ENCODE measurements at regions not wholly inside any gene's neighbourhood (a gene's known extent, or its start where the extent isn't known, plus 50 kb on each side); places are given as distances from the start of the nearest gene placed in this dataset.
A peak's percentile ranks its signal among the peaks of the same experiment; 100 is the strongest.

- TF ChIP-seq CTCF (IDR thresholded peaks at IDR 0.05; ENCODE audit: low read depth, low read length) = no peak
- DNase-seq (ENCODE audit: low read depth in 2 of 2) = no peak
- H3K4me3 ChIP-seq (replicated peaks in 1 of 2; ENCODE audit: low read depth in 2 of 2, low read length in 2 of 2) = no peak overlapping the region
These were observed 635.0 kb upstream of the ID2 start for GRCh38 chr2:8046849-8047248.

GRCh38 chr2:8049176-8049575, 632.7 kb upstream of the ID2 start:
- DNase-seq (ENCODE audit: low read depth in 2 of 2) = peak in 1 of 2 donors; percentile 7
- no peak overlapping the region for H3K4me3 ChIP-seq (replicated peaks in 1 of 2; ENCODE audit: low read depth in 2 of 2, low read length in 2 of 2)
- no peak for TF ChIP-seq CTCF (IDR thresholded peaks at IDR 0.05; ENCODE audit: low read depth, low read length)

- no peak for TF ChIP-seq CTCF (IDR thresholded peaks at IDR 0.05; ENCODE audit: low read depth, low read length)
- no peak overlapping the region for H3K4me3 ChIP-seq (replicated peaks in 1 of 2; ENCODE audit: low read depth in 2 of 2, low read length in 2 of 2)
- no peak for DNase-seq (ENCODE audit: low read depth in 2 of 2)
These were observed 631.8 kb upstream of the ID2 start for GRCh38 chr2:8049851-8050571.

DNA sequence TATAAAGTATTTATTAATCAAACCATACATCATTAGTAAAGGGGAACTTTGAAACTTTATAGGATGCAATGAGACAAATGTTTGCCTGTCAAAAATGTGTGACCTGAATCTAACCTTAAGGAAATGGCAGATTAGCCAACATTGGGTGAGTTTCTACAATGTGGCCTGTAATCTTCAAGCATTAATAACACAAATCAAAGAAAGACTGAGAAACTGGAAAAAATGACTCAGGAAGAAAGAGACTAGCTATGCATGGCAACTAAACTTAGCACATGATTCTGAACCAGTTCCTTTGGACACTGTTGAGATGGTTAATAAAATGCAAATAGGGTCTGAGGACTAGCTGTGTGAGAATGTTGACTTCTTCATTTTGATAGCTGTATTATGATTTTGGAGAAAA, 628.6 kb upstream of the ID2 start:
- no peak for DNase-seq (ENCODE audit: low read depth in 2 of 2)
- TF ChIP-seq CTCF (IDR thresholded peaks at IDR 0.05; ENCODE audit: low read depth, low read length) = no peak

DNA sequence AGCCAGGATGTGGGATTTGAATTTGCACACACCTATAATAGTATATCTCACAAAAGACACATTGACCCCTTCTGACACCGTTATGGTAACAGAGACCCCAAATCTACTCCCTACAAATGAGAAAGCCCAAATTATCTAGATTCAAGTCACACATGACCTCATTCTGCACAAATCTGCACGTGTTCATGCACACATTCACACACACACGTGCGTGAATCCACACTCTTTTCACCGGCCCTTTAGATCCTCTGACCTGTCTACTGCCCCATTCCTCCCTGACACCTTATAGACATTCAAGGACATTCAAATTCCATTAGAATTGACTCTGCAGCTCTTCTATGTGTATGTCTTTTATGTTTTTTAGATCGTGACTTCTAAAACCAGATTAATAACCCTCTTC, 627.8 kb upstream of the ID2 start:
- no peak for TF ChIP-seq CTCF (IDR thresholded peaks at IDR 0.05; ENCODE audit: low read depth, low read length)
- DNase-seq (ENCODE audit: low read depth in 2 of 2) = no peak
- H3K4me3 ChIP-seq (replicated peaks in 1 of 2; ENCODE audit: low read depth in 2 of 2, low read length in 2 of 2) = no peak overlapping the region

More for the DNA sequence above, 628.6 kb upstream of the ID2 start:
- H3K4me3 ChIP-seq (replicated peaks in 1 of 2; ENCODE audit: low read depth in 2 of 2, low read length in 2 of 2) = no peak overlapping the region

- no peak for TF ChIP-seq CTCF (IDR thresholded peaks at IDR 0.05; ENCODE audit: low read depth, low read length)
- H3K4me3 ChIP-seq (replicated peaks in 1 of 2; ENCODE audit: low read depth in 2 of 2, low read length in 2 of 2) = no peak overlapping the region
- no peak for DNase-seq (ENCODE audit: low read depth in 2 of 2)
These were observed 623.2 kb upstream of the ID2 start for GRCh38 chr2:8058652-8059051.

- DNase-seq (ENCODE audit: low read depth in 2 of 2) = no peak
- no peak for TF ChIP-seq CTCF (IDR thresholded peaks at IDR 0.05; ENCODE audit: low read depth, low read length)
- H3K4me3 ChIP-seq (replicated peaks in 1 of 2; ENCODE audit: low read depth in 2 of 2, low read length in 2 of 2) = no peak overlapping the region
These were observed 622.6 kb upstream of the ID2 start for GRCh38 chr2:8059255-8059654.
